ENCODE measurements at regions not wholly inside any gene's neighbourhood (a gene's known extent, or its start where the extent isn't known, plus 50 kb on each side); places are given as distances from the start of the nearest gene placed in this dataset.
"Not testable (repeated sequence)": the region's sequence is repeated elsewhere in the genome, so short reads cannot be mapped to it uniquely, and the experiment has no call there.

GRCh38 chr1:8122160-8122476 lies 96.0 kb upstream of the ERRFI1 start:
- no peak for DNase-seq
- Histone ChIP-seq H3K4me3 (no peak overlapping the region), H3K27ac (peak overlapping the region in 7 of 10 donors; percentile 13 to 81 (median 59))

GRCh38 chr1:8121261-8122159 lies 95.4 kb upstream of the ERRFI1 start:
- Histone ChIP-seq H3K36me3 (no peaks in the 10 kb centered on the region), H3K27ac (peak overlapping the region; percentile 0 to 81 (median 56)), H3K27me3 (no peaks in the 10 kb centered on the region), H3K4me1 (peaks cover 0 to 49% (median 36%) of the 10 kb centered on the region in 9 donors), H3K9me3 (peaks cover 0 to 15% (median 5%) of the 10 kb centered on the region in 11 donors), H3K4me3 (peak overlapping the region in 1 of 10 donors; percentile 18)
- TF ChIP-seq CTCF (IDR thresholded peaks at IDR 0.05), result no peak
- DNase-seq (peak in 1 of 2 donors; percentile 21), ATAC-seq (peak in 6 of 8 donors; percentile 39 to 80 (median 50))
- 56 to 60% methylated on average over 18 of the region's 18 CpGs for WGBS, 2 donors
- intact Hi-C loops (cut with DNase I), result loop anchor here in 1 of 10 donors (5.0 kb wide), 1 partner anchor 39 kb away; no protein-coding TSS in a partner anchor

More at GRCh38 chr1:8122160-8122476, 96.0 kb upstream of the ERRFI1 start:
- Histone ChIP-seq H3K9me3 (peaks cover 0 to 15% (median 5%) of the 10 kb centered on the region in 11 donors), H3K27me3 (no peaks in the 10 kb centered on the region), H3K4me1 (peaks cover 0 to 45% (median 30%) of the 10 kb centered on the region in 9 donors), H3K36me3 (no peaks in the 10 kb centered on the region)
- no peak for ATAC-seq
- WGBS, 2 donors, result 82 to 85% methylated on average over 3 of the region's 3 CpGs
- no peak for TF ChIP-seq CTCF (IDR thresholded peaks at IDR 0.05)
- intact Hi-C loops (cut with DNase I), result loop anchor here in 1 of 10 donors (5.0 kb wide), 1 partner anchor 40 kb away; no protein-coding TSS in a partner anchor

GRCh38 chr1:8120693-8121260 lies 94.7 kb upstream of the ERRFI1 start:
- H3K4me1 ChIP-seq, result peaks cover 0 to 57% (median 42%) of the 10 kb centered on the region in 9 donors
- intact Hi-C loops (cut with DNase I), result loop anchor here in 1 of 10 donors (5.0 kb wide), 1 partner anchor 38 kb away; no protein-coding TSS in a partner anchor
- WGBS, 2 donors, result 44 to 47% methylated on average over 10 of the region's 10 CpGs
- no peaks in the 10 kb centered on the region for H3K27me3 ChIP-seq
- TF ChIP-seq CTCF (IDR thresholded peaks at IDR 0.05), result no peak
- H3K27ac ChIP-seq, result peak overlapping the region; percentile 0 to 81 (median 56)
- H3K9me3 ChIP-seq, result peaks cover 0 to 15% (median 5%) of the 10 kb centered on the region in 11 donors
- ATAC-seq (peak in 1 of 8 donors; percentile 5), DNase-seq (no peak)
- no peaks in the 10 kb centered on the region for H3K36me3 ChIP-seq
- H3K4me3 ChIP-seq, result peak overlapping the region in 1 of 10 donors; percentile 18

GRCh38 chr1:8118736-8119135 lies 92.6 kb upstream of the ERRFI1 start:
- not testable (repeated sequence) for H3K36me3 ChIP-seq, H3K9me3 ChIP-seq, DNase-seq, H3K27me3 ChIP-seq, ATAC-seq, H3K4me3 ChIP-seq
- peak overlapping the region in 5 of 10 donors; percentile 37 to 85 (median 77) for H3K27ac ChIP-seq
- intact Hi-C loops (cut with DNase I), result loop anchor here in 1 of 10 donors (5.0 kb wide), 1 partner anchor 86 kb away; no protein-coding TSS in a partner anchor
- H3K4me1 ChIP-seq, result peaks cover 0 to 66% (median 45%) of the 10 kb centered on the region in 9 donors
- WGBS, 2 donors, result 92 to 93% methylated on average over 6 of the region's 6 CpGs
